Lung (tissue), 11 donors: ENCODE measurements at regions not wholly inside any gene's neighbourhood (a gene's known extent, or its start where the extent isn't known, plus 50 kb on each side); places are given as distances from the start of the nearest gene placed in this dataset.

Experiments
- ATAC-seq: fragments of 200-7000 bp; cut with Tn5 transposase; one replicate; pipeline ENCODE4 v1.9.1; 2020; ENCODE audit warnings: moderate number of reproducible peaks; ENCODE audit not compliant: insufficient read depth, low FRiP score
- DNase-seq, 3 donors: peaks; one replicate each; pipeline ENCODE4 v3.0.0-alpha.2; 2013 to 2017
- H3K27ac ChIP-seq, 2 donors: one replicate each; pipeline ENCODE4 v1.5.1; 2013; ENCODE audit warnings: mild to moderate bottlenecking in 2 of 2, moderate library complexity in 2 of 2, control low read depth in 1 of 2, inconsistent platforms in 1 of 2, low read depth in 1 of 2, low read length in 1 of 2
- H3K27me3 ChIP-seq, 3 donors: one replicate each; pipeline ENCODE4 v1.5.1; 2013; ENCODE audit warnings: low read length in 2 of 3; ENCODE audit not compliant: control insufficient read depth in 3 of 3, insufficient read depth in 3 of 3
- H3K36me3 ChIP-seq, 4 donors: one replicate each; pipeline ENCODE4 v1.5.1; 2013; ENCODE audit warnings: low read length in 4 of 4, mild to moderate bottlenecking in 1 of 4, moderate library complexity in 1 of 4; ENCODE audit not compliant: control insufficient read depth in 4 of 4, insufficient read depth in 4 of 4
- H3K4me1 ChIP-seq, 5 donors: one replicate each; pipeline ENCODE4 v1.5.1; 2013; ENCODE audit warnings: low read length in 5 of 5, mild to moderate bottlenecking in 2 of 5, moderate library complexity in 1 of 5; ENCODE audit not compliant: control insufficient read depth in 5 of 5, insufficient read depth in 5 of 5
- H3K4me3 ChIP-seq: one replicate; pipeline ENCODE4 v1.5.1; 2013; ENCODE audit warnings: mild to moderate bottlenecking, control low read depth, moderate library complexity
- H3K9ac ChIP-seq, 2 donors: one replicate each; pipeline ENCODE4 v1.5.1; 2013; ENCODE audit warnings: low read length in 2 of 2, control low read depth in 1 of 2; ENCODE audit not compliant: insufficient read depth in 1 of 2
- H3K9me3 ChIP-seq, 4 donors: one replicate each; pipeline ENCODE4 v1.5.1; 2013; ENCODE audit warnings: low read length in 3 of 4, mild to moderate bottlenecking in 1 of 4, moderate library complexity in 1 of 4; ENCODE audit not compliant: control insufficient read depth in 4 of 4, insufficient read depth in 3 of 4
- CTCF ChIP-seq: IDR thresholded peaks from 2 replicates; pipeline ENCODE4 v1.5.1; 2012; ENCODE audit warnings: mild to moderate bottlenecking; ENCODE audit errors: control extremely low read depth, extremely low read depth
- WGBS, 2 donors: extraction: QIAGEN DNeasy Blood & Tissue Kit; methylation state at CpG; one replicate each; pipeline ENCODE4 v1.1.7; 2013; 5-methylcytosine and 5-hydroxymethylcytosine counted together
- donor health status: control.
- donor health status: control.
- donor health status: Bipolar disorder and iron deficiency.
- donor health status: healthy.
- donor health status: DM: yes; HTN: yes; CAD: no.

DNA sequence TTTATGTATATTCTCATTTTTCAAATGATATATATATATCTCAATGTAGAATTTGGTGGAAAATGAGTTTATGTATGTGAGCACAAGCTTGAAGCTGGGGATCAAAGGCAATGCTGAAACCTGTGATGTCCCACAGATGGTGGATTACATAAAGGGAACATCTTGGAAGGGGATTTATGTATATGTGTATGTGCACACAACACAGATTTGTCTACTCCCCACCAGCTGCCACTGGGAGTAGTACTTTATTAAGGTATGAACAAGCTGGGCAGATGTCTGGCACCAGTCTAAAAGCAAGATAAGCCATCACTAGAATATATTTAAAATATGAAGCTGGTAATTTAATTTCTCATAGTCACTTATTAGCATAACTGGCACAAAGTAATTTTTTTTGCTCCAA, 895.6 kb downstream of the SLC6A15 start:
- TF ChIP-seq CTCF: no peak
- ATAC-seq: no peak
- Histone ChIP-seq H3K4me3 (no peak overlapping the region), H3K9ac (no peak overlapping the region), H3K4me1 (no peaks in the 10 kb centered on the region), H3K27me3 (no peaks in the 10 kb centered on the region), H3K27ac (no peak overlapping the region), H3K36me3 (no peaks in the 10 kb centered on the region), H3K9me3 (peaks cover 0 to 4% (median 2%) of the 10 kb centered on the region in 4 donors)
- DNase-seq: no peak

DNA sequence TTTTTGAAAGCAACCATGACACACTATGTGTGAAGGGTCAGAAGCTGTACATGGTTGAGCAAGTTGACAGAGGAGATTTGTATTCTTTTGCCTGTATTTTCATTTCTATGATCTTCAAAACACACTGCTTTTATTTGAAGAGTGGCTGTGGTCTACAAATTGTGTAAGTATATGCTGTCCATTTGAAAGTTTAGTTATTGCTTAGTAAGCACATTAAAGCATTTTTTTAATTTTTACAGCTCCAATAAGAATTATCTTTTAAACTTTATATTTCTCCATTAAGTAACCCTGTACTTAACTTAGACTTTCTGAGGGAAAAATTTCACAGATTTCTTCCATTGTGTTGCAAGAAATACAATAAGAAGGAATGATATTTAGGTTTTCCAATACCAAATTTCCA, 915.2 kb downstream of the SLC6A15 start:
- H3K9me3 ChIP-seq: no peaks in the 10 kb centered on the region
- H3K4me3 ChIP-seq: no peak overlapping the region
- no peak overlapping the region for H3K9ac ChIP-seq
- H3K4me1 ChIP-seq: no peaks in the 10 kb centered on the region
- ATAC-seq: no peak
- H3K27ac ChIP-seq: no peak overlapping the region
- DNase-seq: no peak
- no peaks in the 10 kb centered on the region for H3K36me3 ChIP-seq
- no peaks in the 10 kb centered on the region for H3K27me3 ChIP-seq
- no peak for TF ChIP-seq CTCF

GRCh38 chr12:83996671-83997070, 915.9 kb downstream of the SLC6A15 start:
- Histone ChIP-seq H3K9ac (no peak overlapping the region), H3K4me1 (no peaks in the 10 kb centered on the region), H3K27me3 (no peaks in the 10 kb centered on the region), H3K27ac (no peak overlapping the region), H3K36me3 (no peaks in the 10 kb centered on the region), H3K4me3 (no peak overlapping the region), H3K9me3 (no peaks in the 10 kb centered on the region)
- DNase-seq: no peak
- ATAC-seq: no peak
- 80 to 84% methylated on average over 1 of the region's 1 CpG for WGBS, 2 donors
- no peak for TF ChIP-seq CTCF

- H3K4me3 ChIP-seq: no peak overlapping the region
- TF ChIP-seq CTCF: no peak
- DNase-seq (peak in 1 of 3 donors; percentile 6), ATAC-seq (no peak)
- H3K36me3 ChIP-seq: no peaks in the 10 kb centered on the region
- H3K9ac ChIP-seq: no peak overlapping the region
- 75 to 89% methylated on average over 2 of the region's 2 CpGs for WGBS, 2 donors
- no peaks in the 10 kb centered on the region for H3K27me3 ChIP-seq
- H3K27ac ChIP-seq: no peak overlapping the region
- peaks cover 0 to 6% (median 0%) of the 10 kb centered on the region in 5 donors for H3K4me1 ChIP-seq
- no peaks in the 10 kb centered on the region for H3K9me3 ChIP-seq
Observed at GRCh38 chr12:83985084-83985483, 927.5 kb downstream of the SLC6A15 start.
